GM12864 (cell line): ENCODE measurements at regions not wholly inside any gene's neighbourhood (a gene's known extent, or its start where the extent isn't known, plus 50 kb on each side); places are given as distances from the start of the nearest gene placed in this dataset.
A peak's percentile ranks its signal among the peaks of the same experiment; 100 is the strongest.
"Not testable (repeated sequence)": the region's sequence is repeated elsewhere in the genome, so short reads cannot be mapped to it uniquely, and the experiment has no call there.

ENCODE experiments used
- DNase-seq: peaks from one replicate; pipeline ENCODE4 v3.0.0-alpha.2; 2011; ENCODE audit warnings: low read depth
- H3K4me3 ChIP-seq: 2 replicates; pipeline ENCODE4 v1.5.1; 2011; ENCODE audit warnings: mild to moderate bottlenecking, low read depth, low read length, control low read depth
- TF ChIP-seq, protein P1 (sequence below): IDR thresholded peaks from 2 replicates; pipeline ENCODE4 v1.5.1; 2011; ENCODE audit warnings: low read depth, mild to moderate bottlenecking, moderate library complexity, low read length, control low read depth, inconsistent platforms; ENCODE audit errors: missing control alignments

- H3K4me3 ChIP-seq = no peak overlapping the region
- no peak for DNase-seq
- TF ChIP-seq, protein P1, sequence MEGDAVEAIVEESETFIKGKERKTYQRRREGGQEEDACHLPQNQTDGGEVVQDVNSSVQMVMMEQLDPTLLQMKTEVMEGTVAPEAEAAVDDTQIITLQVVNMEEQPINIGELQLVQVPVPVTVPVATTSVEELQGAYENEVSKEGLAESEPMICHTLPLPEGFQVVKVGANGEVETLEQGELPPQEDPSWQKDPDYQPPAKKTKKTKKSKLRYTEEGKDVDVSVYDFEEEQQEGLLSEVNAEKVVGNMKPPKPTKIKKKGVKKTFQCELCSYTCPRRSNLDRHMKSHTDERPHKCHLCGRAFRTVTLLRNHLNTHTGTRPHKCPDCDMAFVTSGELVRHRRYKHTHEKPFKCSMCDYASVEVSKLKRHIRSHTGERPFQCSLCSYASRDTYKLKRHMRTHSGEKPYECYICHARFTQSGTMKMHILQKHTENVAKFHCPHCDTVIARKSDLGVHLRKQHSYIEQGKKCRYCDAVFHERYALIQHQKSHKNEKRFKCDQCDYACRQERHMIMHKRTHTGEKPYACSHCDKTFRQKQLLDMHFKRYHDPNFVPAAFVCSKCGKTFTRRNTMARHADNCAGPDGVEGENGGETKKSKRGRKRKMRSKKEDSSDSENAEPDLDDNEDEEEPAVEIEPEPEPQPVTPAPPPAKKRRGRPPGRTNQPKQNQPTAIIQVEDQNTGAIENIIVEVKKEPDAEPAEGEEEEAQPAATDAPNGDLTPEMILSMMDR = no peak
Observed at GRCh38 chr7:130856866-130857265, 122.9 kb upstream of the KLF14 start.

- H3K4me3 ChIP-seq, DNase-seq: not testable (repeated sequence)
Observed at GRCh38 chr7:130860832-130861231, 126.8 kb upstream of the KLF14 start.

DNA sequence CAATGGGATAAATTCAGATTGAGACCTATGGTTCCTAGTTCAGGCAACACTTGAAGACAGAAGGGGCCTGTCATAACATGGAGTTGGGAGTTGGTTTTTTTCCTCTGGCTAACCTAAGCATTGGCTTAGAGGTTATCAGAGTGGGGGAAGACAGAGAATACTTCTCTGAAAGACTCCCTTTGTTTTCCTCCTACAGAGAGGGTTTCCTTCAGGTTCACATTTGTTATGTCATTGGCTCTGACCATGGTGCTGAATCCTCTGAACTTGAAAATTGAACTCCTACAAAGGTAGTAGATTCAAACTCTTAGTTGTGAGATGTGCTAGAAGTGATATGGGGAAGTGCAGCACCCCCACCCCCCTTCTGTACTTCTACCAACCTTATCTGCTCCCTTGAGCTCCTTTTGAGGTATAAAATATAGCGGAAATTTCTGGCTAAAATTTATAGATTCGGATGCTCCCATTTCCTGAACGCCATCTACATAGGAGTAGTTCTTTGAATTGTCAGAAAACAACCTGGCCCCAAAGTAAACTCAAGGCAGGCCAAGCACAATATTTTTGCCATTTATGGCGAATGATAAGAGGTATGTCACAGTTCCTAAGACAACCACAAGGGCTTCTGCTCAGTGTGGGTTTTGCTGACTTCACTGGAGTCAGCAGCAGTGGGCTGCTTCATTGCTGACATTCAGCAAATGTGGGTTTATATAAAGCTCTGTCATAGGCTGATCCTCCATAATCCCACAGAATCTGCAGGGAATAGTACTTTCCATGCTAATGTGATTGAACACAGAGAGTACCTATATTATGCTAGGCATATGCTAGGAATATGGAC is 131.6 kb upstream of the KLF14 start:
- DNase-seq = no peak
- TF ChIP-seq, protein P1 = peak; percentile 23
- no peak overlapping the region for H3K4me3 ChIP-seq

DNA sequence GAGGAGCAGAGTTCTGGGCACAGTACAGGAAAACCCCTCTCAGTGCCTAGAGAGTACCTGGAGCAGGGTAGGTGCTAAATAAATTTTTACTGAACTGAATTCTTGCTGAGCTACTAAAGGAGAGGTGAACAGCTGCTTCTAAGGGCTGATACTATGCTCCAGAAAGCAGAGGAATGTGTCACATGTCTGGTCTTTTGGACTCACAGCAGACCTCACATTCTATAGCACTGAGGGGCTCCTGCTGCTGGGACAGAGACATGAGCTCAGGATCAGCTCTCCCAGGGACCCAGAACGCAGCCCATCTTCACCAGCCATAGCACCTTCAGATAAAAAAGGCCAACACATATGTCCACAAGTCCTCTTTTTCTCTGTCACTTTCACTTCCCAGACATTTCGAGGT is 133.0 kb upstream of the KLF14 start:
- TF ChIP-seq, protein P1 = no peak
- DNase-seq = no peak
- H3K4me3 ChIP-seq = no peak overlapping the region

DNA sequence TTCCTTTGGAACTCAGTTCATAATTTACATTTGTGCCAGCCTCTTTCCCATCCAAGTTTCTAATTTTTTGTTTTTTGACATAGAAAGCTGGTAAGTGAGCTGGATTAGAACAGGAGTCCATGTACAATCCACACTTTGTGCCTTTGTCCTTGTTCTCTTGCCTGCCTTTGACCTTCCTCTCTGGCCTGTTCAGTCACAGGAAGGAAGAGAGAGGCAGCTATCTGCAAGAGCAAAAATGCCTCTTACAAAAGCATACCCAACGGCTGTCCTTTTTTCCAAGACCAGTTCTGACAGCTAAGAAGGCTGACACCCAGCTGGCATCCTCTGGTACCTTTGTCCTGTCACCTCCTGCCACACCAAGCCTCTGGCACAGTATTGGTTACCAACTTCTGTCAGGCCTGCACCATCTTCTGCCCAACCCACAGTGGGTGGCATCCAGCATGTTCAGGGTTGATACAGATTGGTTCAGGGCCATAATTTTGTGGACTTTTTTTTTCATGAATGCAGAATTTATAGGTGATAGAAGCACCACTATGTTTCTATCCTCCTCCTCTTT is 133.7 kb upstream of the KLF14 start:
- no peak overlapping the region for H3K4me3 ChIP-seq
- no peak for DNase-seq
- TF ChIP-seq, protein P1 = no peak

- no peak for DNase-seq
- TF ChIP-seq, protein P1 = no peak
- H3K4me3 ChIP-seq = no peak overlapping the region
Observed at GRCh38 chr7:130868139-130868538, 134.1 kb upstream of the KLF14 start.

GRCh38 chr7:130869918-130870317 is 135.9 kb upstream of the KLF14 start:
- H3K4me3 ChIP-seq = no peak overlapping the region
- TF ChIP-seq, protein P1 = no peak
- DNase-seq = no peak
